ENCODE measurements at regions not wholly inside any gene's neighbourhood (a gene's known extent, or its start where the extent isn't known, plus 50 kb on each side); places are given as distances from the start of the nearest gene placed in this dataset.

DNA sequence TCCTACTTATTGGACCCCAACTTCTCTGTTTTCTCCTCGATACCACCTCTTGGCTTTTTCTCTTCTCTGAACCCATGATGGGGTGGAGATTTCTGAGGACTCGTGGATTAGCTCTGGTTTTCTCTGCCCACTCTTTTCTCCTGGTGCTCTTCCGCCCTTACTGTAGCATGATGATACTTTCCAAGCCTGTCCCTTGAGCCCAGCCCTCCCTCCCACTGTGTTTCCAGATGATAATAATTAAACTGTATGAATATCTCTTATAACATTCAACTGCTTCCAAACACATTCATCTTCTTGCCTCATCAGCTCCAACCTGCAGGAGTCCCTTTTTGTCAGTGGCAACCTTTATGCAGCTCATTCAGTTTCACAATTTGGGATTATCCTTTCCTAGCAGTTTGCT lies 494.2 kb upstream of the KLF4 start:
- H3K4me1 ChIP-seq (ENCODE audit: insufficient read depth, low read length, severe bottlenecking), result no peaks in the 10 kb centered on the region
- H3K9me3 ChIP-seq (ENCODE audit: low read length), result no peaks in the 10 kb centered on the region
- no peak for TF ChIP-seq EZH2 (IDR thresholded peaks at IDR 0.05; ENCODE audit: borderline replicate concordance, low read length)
- TF ChIP-seq, protein P1, sequence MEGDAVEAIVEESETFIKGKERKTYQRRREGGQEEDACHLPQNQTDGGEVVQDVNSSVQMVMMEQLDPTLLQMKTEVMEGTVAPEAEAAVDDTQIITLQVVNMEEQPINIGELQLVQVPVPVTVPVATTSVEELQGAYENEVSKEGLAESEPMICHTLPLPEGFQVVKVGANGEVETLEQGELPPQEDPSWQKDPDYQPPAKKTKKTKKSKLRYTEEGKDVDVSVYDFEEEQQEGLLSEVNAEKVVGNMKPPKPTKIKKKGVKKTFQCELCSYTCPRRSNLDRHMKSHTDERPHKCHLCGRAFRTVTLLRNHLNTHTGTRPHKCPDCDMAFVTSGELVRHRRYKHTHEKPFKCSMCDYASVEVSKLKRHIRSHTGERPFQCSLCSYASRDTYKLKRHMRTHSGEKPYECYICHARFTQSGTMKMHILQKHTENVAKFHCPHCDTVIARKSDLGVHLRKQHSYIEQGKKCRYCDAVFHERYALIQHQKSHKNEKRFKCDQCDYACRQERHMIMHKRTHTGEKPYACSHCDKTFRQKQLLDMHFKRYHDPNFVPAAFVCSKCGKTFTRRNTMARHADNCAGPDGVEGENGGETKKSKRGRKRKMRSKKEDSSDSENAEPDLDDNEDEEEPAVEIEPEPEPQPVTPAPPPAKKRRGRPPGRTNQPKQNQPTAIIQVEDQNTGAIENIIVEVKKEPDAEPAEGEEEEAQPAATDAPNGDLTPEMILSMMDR (IDR thresholded peaks at IDR 0.05; ENCODE audit: low read length), result no peak
- no peaks in the 10 kb centered on the region for H3K27me3 ChIP-seq (ENCODE audit: insufficient read depth, low read length)
- H3K9me2 ChIP-seq (ENCODE audit: low read depth, low read length), result no peaks in the 10 kb centered on the region
- no peak overlapping the region for H3K27ac ChIP-seq (ENCODE audit: low read depth, low read length, poor library complexity, severe bottlenecking)
- no peaks in the 10 kb centered on the region for H4K20me1 ChIP-seq (ENCODE audit: insufficient read depth, low read length)
- no peak overlapping the region for H3K9ac ChIP-seq (ENCODE audit: low read length)
- H3F3A ChIP-seq (ENCODE audit: insufficient read depth, low read length), result no peaks in the 10 kb centered on the region
- no peak overlapping the region for H3K4me3 ChIP-seq (ENCODE audit: low read depth, low read length, poor library complexity, severe bottlenecking)
- H2AFZ ChIP-seq (ENCODE audit: low read length), result no peak overlapping the region
- no peaks in the 10 kb centered on the region for H3K79me2 ChIP-seq (ENCODE audit: insufficient read depth, low read length)
- H3K4me2 ChIP-seq (ENCODE audit: low read length), result no peak overlapping the region
- no peaks in the 10 kb centered on the region for H3K36me3 ChIP-seq (ENCODE audit: insufficient read depth, low read length)

DNA sequence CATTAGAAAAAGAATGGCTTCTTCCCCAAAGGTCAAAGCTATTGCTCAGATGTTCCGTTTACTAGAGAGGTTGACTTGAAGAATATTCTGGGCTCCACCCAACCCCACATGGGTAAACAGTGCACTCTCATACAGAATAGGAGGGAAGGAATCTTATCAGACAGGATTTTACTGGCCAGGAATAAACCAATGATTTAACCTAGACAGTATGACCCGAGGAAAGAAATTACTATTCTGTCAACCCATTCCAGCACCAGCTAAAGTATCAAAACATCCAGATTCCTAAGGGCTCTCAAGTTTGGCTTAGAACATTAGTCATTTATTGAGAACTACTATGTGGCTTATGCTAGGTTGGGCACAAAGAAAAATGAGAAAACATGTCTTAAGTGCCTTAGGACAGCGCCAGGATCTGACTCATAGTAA lies 493.6 kb upstream of the KLF4 start:
- TF ChIP-seq EZH2 (IDR thresholded peaks at IDR 0.05; ENCODE audit: borderline replicate concordance, low read length), result no peak
- TF ChIP-seq, protein P1 (IDR thresholded peaks at IDR 0.05; ENCODE audit: low read length), result no peak
- H3K4me1 ChIP-seq (ENCODE audit: insufficient read depth, low read length, severe bottlenecking), result no peaks in the 10 kb centered on the region
- H3K27ac ChIP-seq (ENCODE audit: low read depth, low read length, poor library complexity, severe bottlenecking), result no peak overlapping the region
- no peaks in the 10 kb centered on the region for H3K79me2 ChIP-seq (ENCODE audit: insufficient read depth, low read length)
- no peak overlapping the region for H3K4me3 ChIP-seq (ENCODE audit: low read depth, low read length, poor library complexity, severe bottlenecking)
- H4K20me1 ChIP-seq (ENCODE audit: insufficient read depth, low read length), result no peaks in the 10 kb centered on the region
- no peaks in the 10 kb centered on the region for H3K9me2 ChIP-seq (ENCODE audit: low read depth, low read length)
- no peaks in the 10 kb centered on the region for H3F3A ChIP-seq (ENCODE audit: insufficient read depth, low read length)
- H2AFZ ChIP-seq (ENCODE audit: low read length), result no peak overlapping the region
- no peaks in the 10 kb centered on the region for H3K9me3 ChIP-seq (ENCODE audit: low read length)
- no peak overlapping the region for H3K9ac ChIP-seq (ENCODE audit: low read length)
- H3K36me3 ChIP-seq (ENCODE audit: insufficient read depth, low read length), result no peaks in the 10 kb centered on the region
- no peak overlapping the region for H3K4me2 ChIP-seq (ENCODE audit: low read length)
- no peaks in the 10 kb centered on the region for H3K27me3 ChIP-seq (ENCODE audit: insufficient read depth, low read length)

DNA sequence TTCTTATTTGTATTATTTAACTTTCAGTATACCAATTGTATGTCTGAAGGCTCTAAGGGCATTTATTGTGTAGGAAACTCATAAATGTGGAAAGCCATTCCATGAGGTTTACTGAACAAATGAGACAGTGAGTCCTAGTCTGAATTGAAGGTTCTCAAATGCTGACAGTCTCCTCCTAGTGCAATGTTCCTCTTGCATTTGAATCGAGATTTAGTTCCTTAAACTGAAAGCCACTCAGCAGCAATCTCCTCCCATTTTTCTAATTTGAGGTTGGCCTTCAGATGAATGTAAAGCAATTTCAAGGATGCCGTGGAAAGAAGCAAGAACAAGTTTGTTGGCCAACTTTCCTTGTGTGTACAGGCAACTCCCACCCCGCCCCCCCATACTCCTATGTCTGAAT lies 493.2 kb upstream of the KLF4 start:
- no peaks in the 10 kb centered on the region for H3K36me3 ChIP-seq (ENCODE audit: insufficient read depth, low read length)
- H3K4me1 ChIP-seq (ENCODE audit: insufficient read depth, low read length, severe bottlenecking), result no peaks in the 10 kb centered on the region

More for the DNA sequence above, 493.2 kb upstream of the KLF4 start:
- Histone ChIP-seq H4K20me1 (ENCODE audit: insufficient read depth, low read length) (no peaks in the 10 kb centered on the region), H3K27ac (ENCODE audit: low read depth, low read length, poor library complexity, severe bottlenecking) (no peak overlapping the region), H3K9me2 (ENCODE audit: low read depth, low read length) (no peaks in the 10 kb centered on the region), H3K79me2 (ENCODE audit: insufficient read depth, low read length) (no peaks in the 10 kb centered on the region), H3K27me3 (ENCODE audit: insufficient read depth, low read length) (no peaks in the 10 kb centered on the region), H3F3A (ENCODE audit: insufficient read depth, low read length) (no peaks in the 10 kb centered on the region), H3K9me3 (ENCODE audit: low read length) (no peaks in the 10 kb centered on the region), H3K9ac (ENCODE audit: low read length) (no peak overlapping the region), H3K4me3 (ENCODE audit: low read depth, low read length, poor library complexity, severe bottlenecking) (no peak overlapping the region), H3K4me2 (ENCODE audit: low read length) (no peak overlapping the region), H2AFZ (ENCODE audit: low read length) (no peak overlapping the region)
- TF ChIP-seq EZH2 (IDR thresholded peaks at IDR 0.05; ENCODE audit: borderline replicate concordance, low read length), result no peak
- TF ChIP-seq, protein P1 (IDR thresholded peaks at IDR 0.05; ENCODE audit: low read length), result no peak

All from OCI-LY1 (cell line).